GM19372 (cell line): ENCODE measurements at regions not wholly inside any gene's neighbourhood (a gene's known extent, or its start where the extent isn't known, plus 50 kb on each side); places are given as distances from the start of the nearest gene placed in this dataset.

Experiments used
- ATAC-seq: cut with Tn5 transposase; IDR thresholded peaks from one replicate; pipeline ENCODE4 v1.9.1; 2021; ENCODE audit warnings: mild to moderate bottlenecking, low read depth, moderate library complexity; ENCODE audit not compliant: unreplicated experiment

DNA sequence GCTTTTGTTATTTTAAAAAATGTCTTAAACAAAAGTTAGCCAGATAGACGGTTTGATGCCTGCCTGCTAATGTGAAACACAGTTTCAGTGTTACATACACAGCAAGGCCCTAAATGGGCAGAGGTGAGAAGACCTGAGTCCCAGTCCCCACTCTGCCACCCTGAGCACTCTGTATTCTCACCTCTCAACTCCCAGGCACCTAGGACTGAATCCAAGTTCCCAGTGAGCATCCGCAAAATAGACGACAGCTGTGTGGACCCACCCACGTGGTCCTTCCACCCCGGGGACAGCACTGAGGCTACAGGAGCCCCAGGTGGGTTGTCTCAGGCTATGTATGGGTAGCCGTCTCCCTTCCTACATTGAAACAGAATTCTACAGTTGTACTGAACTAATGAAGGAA is 111.5 kb downstream of the RPL27A start:
- ATAC-seq, result no peak

- no peak for ATAC-seq
Measured at GRCh38 chr11:8794677-8795103, 112.1 kb downstream of the RPL27A start.

DNA sequence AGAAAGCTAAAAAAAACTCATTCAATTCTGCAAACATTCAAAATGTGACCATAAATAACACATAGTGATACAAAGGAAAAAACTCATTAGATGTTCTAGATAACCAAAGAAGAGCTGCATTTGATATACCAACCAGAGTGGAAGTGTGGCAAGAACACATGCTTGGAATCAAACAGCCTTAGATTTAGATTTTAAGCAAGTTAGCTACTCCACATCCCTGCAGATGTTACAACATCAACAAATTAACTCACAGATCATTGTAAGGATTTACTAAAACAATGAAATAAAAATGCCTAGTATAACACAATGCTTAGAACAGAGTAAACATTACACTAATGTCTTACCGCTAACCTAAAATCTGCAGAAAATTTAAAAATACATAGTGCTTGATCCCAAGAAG is 114.0 kb upstream of the AKIP1 start:
- ATAC-seq, result no peak

- no peak for ATAC-seq
Measured at GRCh38 chr11:8799273-8799672, 111.7 kb upstream of the AKIP1 start.

DNA sequence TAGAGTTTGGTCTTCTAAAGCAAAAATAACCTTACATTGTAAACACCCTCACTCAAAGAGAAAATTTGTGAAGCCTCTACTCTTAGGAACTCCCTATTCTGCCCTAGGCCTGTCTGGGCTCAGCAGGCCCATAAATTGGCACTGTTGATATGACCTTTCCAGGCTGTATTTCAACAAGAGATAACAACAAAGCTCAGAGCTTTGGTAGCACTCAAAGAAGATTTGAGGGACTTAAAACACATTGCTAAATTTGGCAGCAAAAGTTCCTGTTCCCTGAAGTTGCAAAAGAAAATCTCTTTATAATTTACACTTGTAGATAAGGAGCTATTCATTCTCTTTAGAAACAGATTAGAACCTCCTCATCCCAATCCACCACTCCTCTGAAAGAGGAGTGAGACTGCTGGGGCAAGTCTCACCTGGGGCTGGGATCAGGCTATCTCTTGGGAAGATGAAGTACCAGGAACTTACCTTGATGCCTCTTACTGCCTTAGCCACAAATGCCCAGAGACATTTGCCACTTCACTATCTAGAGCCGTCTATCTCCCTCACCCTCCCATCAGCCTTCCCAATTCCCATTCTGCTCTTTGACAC is 110.4 kb upstream of the AKIP1 start:
- ATAC-seq, result no peak

GRCh38 chr11:8801121-8801520 is 109.9 kb upstream of the AKIP1 start:
- ATAC-seq, result no peak

DNA sequence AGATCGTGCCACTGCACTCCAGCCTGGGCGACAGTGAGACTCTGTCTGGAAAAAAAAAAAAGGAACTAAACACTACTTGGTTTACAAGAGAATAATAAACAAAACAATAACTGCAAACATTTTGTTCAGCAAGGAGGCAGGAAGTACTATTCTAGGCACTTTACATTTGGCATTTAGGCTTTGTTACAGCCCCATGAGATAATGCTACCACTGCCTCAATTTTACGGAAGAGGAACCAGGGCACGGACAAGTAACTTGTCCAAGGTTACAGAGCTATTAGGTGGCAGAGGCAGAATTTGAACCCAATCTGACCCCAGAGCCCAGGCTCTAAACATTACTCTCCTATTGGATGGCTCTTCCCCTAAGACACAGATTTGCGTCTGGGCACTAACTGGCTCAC is 108.7 kb upstream of the AKIP1 start:
- no peak for ATAC-seq

- ATAC-seq, result no peak
Measured at GRCh38 chr11:8803973-8804372, 107.0 kb upstream of the AKIP1 start.

GRCh38 chr11:8805296-8805695 is 105.7 kb upstream of the AKIP1 start:
- no peak for ATAC-seq

DNA sequence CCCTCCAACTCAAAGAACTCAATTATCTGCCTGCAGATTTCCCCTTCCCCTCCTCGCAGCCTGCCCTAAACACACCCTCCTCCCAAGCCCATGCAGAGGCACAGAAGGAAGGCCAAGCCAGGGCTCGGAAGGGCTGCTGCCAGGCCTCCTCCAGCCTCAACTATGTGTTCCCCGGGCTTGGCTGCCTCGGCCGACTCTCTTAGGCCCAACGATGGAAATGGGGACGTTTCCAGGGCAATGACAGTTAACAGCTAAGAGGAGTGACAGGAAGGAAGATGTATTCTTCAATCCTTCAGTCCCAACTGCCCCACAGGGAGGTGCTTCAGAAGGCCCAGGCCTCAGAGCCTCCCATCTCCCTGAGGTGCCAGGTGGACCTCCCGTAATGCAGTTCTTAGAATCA is 104.0 kb upstream of the AKIP1 start:
- no peak for ATAC-seq

- no peak for ATAC-seq
Measured at GRCh38 chr11:8807544-8808225, 103.3 kb upstream of the AKIP1 start.

- ATAC-seq, result no peak
Measured at GRCh38 chr11:8808226-8808585, 102.8 kb upstream of the AKIP1 start.

DNA sequence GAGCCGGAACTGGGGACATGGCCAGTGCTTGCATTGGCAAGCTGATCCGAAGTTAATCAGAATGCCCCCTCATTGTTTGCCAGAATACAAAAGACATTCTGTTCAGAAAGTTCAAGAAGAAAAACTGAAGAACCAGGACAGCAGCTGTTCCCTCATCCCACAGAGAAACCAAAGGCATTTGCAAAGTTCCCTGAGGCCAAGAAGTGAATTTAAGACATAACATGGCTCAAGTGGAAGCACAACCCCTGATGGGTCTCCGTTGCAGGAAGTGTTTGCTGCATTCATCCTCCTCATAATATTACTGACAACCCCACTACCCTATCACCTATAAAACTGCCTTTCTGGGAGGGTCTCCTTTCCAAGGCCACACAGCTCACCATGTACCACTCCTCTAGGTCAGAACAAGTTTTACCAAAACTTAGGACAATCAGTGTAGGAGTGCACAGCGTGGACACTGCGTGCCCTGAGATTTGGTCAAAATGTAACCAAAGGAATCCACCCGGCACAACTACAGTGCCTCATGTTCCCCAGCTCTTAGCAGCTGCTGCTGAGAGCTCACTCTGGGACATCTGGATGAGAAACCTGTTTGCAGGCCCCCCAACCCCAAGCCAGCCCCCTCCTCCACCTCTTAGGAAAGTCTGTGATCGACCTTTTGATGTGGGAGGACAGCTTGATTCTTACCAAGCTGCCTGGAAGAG is 101.6 kb upstream of the AKIP1 start:
- ATAC-seq, result no peak

- ATAC-seq, result no peak
Measured at GRCh38 chr11:8809939-8810539, 101.0 kb upstream of the AKIP1 start.

- no peak for ATAC-seq
Measured at GRCh38 chr11:8810540-8811301, 100.3 kb upstream of the AKIP1 start.

GRCh38 chr11:8811571-8811970 is 99.4 kb upstream of the AKIP1 start:
- ATAC-seq, result no peak

DNA sequence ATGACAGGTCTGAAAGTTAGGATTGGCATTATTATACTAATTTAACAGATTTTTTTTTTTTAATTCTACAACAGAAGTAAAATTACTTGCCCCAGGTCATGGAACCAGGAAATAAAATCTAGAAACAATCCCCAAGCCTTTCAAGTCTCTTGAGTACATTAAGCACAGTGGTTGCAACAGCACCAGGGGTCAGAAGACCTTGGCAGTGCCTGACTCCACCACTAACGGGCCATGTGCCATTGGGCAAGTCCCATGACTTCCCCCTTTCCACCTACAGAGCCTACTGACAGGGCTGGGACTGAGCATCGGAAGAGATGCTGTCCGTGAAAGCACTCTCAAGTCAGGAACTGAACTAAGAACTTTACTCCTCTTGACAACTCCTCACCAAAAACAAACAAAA is 98.6 kb upstream of the AKIP1 start:
- ATAC-seq, result no peak

DNA sequence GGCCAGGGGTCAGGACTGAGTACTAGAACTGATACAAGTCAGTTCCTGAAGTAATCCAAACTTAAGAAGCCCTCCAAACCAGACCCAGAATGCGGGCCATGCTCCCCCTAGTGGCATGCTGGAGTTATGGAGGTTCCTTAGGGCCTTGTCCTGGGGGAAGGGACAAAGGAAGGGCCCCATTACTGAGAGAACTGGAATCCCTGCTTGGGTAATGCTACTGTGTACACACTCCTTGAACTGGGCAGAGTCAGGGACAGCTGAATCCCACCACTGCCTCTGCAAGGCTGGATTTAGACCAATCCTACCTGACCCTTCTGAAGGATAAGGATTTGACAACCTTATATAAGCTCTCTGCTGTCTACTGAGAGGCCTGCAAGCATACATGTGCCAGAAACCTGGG is 97.3 kb upstream of the AKIP1 start:
- peak; percentile 60 for ATAC-seq

GRCh38 chr11:8814209-8814922 is 96.6 kb upstream of the AKIP1 start:
- ATAC-seq, result no peak

DNA sequence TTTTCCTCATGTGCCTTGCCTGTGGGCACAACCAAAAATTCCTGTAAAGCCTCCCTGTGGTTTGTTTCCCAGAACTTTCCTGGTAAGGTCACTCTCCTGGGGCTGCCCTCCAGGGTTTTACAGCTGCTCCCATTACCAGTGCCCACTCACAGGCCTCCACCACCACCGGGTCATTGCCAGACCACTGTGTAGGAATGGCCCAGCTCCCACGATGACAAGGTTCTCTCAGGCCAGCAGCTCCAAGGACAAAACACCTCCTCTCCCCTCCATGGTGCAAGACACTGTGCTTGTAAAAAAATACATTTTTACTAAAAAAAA is 96.1 kb upstream of the AKIP1 start:
- no peak for ATAC-seq
